22Rv1 (cell line): ENCODE measurements at regions not wholly inside any gene's neighbourhood (a gene's known extent, or its start where the extent isn't known, plus 50 kb on each side); places are given as distances from the start of the nearest gene placed in this dataset.
"Not testable (repeated sequence)": the region's sequence is repeated elsewhere in the genome, so short reads cannot be mapped to it uniquely, and the experiment has no call there.

Experiments
- H3K27ac ChIP-seq: fragments of 450-650 bp; 2 replicates; pipeline ENCODE4 v1.5.1; 2017
- CTCF ChIP-seq: fragments of 450-650 bp; IDR thresholded peaks from 2 replicates; pipeline ENCODE4 v1.5.1; 2017; ENCODE audit warnings: mild to moderate bottlenecking
- ZFX ChIP-seq: fragments of 450-650 bp; IDR thresholded peaks from 2 replicates; pipeline ENCODE4 v1.6.1; 2017; ENCODE audit warnings: antibody characterized with exemption, borderline replicate concordance

- H3K27ac ChIP-seq, result no peak overlapping the region
- no peak for TF ChIP-seq ZFX
- no peak for TF ChIP-seq CTCF
Observed at GRCh38 chr4:72689923-72690322, 120.9 kb upstream of the ADAMTS3 start.

- H3K27ac ChIP-seq, result not testable (repeated sequence)
Observed at GRCh38 chr4:72686390-72686789, 117.4 kb upstream of the ADAMTS3 start.

- H3K27ac ChIP-seq, result no peak overlapping the region
Observed at GRCh38 chr4:72679666-72680065, 110.6 kb upstream of the ADAMTS3 start.

GRCh38 chr4:72677886-72678285 is 108.9 kb upstream of the ADAMTS3 start:
- TF ChIP-seq CTCF (no peak), ZFX (no peak)
- H3K27ac ChIP-seq, result no peak overlapping the region

More at GRCh38 chr4:72679666-72680065, 110.6 kb upstream of the ADAMTS3 start:
- TF ChIP-seq ZFX, result no peak
- TF ChIP-seq CTCF, result no peak

GRCh38 chr4:72677265-72677664 is 108.2 kb upstream of the ADAMTS3 start:
- TF ChIP-seq ZFX (no peak), CTCF (no peak)
- no peak overlapping the region for H3K27ac ChIP-seq

GRCh38 chr4:72671980-72672379 is 103.0 kb upstream of the ADAMTS3 start:
- no peak overlapping the region for H3K27ac ChIP-seq
- no peak for TF ChIP-seq CTCF
- TF ChIP-seq ZFX, result no peak

GRCh38 chr4:72670521-72670920 is 101.5 kb upstream of the ADAMTS3 start:
- TF ChIP-seq ZFX (no peak), CTCF (no peak)

GRCh38 chr4:72666910-72667309 is 97.9 kb upstream of the ADAMTS3 start:
- no peak overlapping the region for H3K27ac ChIP-seq
- TF ChIP-seq ZFX (no peak), CTCF (no peak)

More at GRCh38 chr4:72670521-72670920, 101.5 kb upstream of the ADAMTS3 start:
- H3K27ac ChIP-seq, result no peak overlapping the region
